G401 (cell line): ENCODE measurements at regions not wholly inside any gene's neighbourhood (a gene's known extent, or its start where the extent isn't known, plus 50 kb on each side); places are given as distances from the start of the nearest gene placed in this dataset.
A peak's percentile ranks its signal among the peaks of the same experiment; 100 is the strongest.
"Not testable (repeated sequence)": the region's sequence is repeated elsewhere in the genome, so short reads cannot be mapped to it uniquely, and the experiment has no call there.

Source experiments
- DNase-seq: peaks from one replicate; pipeline ENCODE4 v3.0.0-alpha.2; 2015; ENCODE audit warnings: low spot score
- in situ Hi-C: cut with HindIII; loops from 2 replicates; pipeline ENCODE4 v1.10.0; 2016; ENCODE audit warnings: low sequenced_read_pairs, mixed read lengths

DNA sequence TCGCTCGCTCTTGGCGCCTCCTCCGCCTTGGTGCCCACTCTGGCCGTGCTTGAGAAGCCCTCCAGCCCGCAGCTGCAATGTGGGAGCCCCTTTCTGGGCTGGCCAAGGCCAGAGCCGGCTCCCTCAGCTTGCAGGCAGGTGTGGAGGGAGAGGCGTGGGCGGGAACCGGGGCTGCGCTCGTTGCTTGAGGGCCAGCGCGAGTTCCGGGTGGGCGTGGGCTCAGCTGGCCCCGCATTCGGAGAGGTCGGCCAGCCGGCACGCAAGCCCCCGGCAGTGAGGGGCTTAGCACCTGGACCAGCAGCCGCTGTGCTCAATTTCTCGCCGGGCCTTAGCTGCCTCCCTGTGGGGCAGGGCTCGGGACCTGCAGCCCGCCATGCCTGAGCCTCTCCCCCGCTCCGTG is 193.6 kb upstream of the ATP10A start:
- DNase-seq, in situ Hi-C loops: not testable (repeated sequence)

DNA sequence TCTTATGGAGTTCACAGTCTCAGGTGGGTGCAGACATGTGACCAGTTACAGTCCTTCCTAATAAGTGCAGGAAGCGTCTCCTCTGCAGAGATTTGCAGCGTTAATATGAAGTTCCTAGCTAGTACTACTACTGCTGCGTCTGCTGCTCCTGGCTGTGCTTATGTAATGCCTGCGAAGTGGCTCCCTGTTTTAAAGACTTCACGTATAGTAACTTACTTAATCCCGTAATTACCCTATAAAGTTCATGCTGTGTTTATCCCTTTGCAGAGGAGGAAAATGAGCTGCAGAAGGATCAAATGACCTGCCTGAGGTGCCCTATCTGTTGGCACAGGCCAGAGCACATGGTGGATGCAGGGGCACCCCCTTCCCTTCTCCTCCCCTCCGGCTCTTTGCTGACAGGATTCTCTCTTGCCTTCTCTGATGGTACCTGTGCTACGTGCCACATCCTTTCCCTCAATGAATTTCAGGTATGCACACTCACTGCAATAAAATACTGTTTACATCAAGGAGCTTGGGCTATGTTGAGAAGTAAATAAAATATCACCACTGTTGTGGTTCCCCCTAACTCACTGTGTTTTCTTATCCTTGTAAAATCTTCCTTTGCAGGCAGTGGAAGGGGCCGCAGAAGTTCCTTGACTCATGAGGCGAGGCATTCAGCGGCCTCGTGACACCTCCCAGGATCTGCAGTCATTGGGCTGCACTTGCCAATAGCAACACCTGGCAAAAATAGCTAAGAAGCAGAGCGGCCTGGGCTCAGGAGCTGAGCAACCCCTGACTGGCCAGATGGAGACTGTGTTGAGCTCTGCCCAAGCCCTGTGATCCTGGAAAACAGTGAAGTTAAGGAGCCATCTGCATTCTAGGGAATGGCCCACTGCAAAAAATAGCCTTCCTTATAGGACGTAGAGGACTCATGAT is 188.9 kb upstream of the ATP10A start:
- peak; percentile 72 for DNase-seq
- in situ Hi-C loops = no loop called here

DNA sequence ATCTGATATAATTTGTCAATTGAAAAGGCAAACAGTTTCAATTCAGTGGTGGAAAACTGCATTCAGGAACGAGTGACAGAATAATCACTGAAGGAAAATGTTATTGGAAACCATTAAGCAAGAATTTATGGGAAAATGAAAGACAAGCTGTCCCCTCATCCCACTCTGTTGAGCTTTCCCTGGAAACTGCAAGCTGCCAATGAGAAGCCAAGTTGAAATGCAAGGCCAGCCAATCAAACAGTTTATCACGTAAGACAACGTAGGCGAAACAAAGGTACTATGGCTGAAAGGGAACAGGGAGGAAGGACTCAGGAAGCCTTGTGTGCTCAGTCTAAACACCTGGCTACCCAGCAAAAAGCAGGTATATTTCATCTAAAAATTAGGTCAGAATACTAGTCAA is 187.9 kb upstream of the ATP10A start:
- peak; percentile 59 for DNase-seq
- in situ Hi-C loops = no loop called here

DNA sequence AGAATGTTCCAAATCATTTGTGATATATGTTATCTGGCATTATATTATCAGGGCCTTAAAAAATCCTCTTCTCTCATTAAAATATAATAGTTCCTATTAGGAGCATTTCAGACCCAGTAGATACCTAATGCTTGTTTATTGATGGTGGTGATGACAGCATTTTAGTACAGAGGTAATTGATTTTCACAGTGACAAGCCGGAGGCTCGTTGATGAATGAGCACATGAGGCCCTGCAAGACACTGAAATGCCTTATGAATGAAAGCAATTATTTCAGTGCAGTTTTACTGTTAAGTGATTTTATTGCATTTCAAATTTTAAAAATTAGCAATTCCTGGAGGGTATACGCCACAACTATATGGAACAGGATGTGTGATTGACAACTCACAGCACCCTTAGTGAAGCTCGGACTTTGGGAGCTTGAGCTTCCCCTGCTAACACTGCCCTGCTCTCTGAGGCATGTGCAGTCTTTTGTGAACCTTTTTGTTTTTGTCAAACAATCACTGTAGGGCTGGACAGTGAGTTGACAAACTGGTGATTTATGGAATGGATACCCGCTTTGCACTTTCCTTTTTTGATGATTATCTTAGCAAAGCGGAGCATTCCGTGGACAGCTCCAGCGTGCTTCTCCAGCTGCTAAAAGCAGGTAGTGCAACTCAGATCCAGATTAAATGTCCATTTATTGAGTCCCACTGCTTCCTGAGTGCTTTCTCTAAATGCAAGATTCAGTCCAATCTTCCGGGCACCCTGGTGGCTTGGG is 187.0 kb upstream of the ATP10A start:
- DNase-seq = peak; percentile 30
- in situ Hi-C loops = no loop called here

DNA sequence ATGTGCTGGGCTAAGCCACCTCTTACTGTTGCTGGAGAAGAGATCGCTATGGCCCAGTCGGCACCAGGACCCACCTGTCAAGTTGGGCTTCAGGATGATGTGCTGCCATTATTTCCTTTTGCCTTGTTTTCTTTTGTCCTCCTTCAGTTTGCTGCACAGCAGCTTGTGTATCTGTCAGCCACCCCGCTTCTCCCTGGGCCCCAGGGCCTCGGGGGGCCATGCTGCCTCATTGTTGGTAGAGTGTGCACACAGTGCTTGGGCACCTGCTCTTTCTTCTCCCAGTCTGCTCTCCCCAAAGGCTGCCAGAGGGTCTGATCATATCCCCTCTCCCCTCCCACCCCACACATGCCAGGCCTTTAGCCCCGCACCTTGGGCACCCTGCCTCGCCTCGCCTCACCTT is 185.5 kb upstream of the ATP10A start:
- in situ Hi-C loops = no loop called here
- DNase-seq = no peak

DNA sequence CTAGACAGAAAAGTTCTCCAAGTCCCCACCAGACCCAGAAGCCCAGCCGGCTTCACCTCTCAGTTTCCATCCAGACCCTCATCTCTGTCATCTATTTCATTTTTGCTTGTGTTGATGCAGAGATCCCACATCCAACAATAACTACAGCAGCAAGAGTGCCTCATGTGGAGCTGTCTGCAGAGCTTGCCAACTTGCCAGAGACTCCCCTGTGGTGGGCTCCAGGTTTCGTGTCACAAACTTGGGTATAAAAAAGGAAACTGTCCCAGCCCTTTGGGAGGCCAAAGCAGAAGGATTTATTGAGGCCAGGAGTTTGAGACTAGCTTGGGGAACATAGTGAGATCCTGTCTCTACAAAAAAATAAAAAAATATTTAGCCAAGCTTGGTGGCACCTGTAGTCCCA is 182.4 kb upstream of the ATP10A start:
- DNase-seq = no peak
- in situ Hi-C loops = no loop called here

DNA sequence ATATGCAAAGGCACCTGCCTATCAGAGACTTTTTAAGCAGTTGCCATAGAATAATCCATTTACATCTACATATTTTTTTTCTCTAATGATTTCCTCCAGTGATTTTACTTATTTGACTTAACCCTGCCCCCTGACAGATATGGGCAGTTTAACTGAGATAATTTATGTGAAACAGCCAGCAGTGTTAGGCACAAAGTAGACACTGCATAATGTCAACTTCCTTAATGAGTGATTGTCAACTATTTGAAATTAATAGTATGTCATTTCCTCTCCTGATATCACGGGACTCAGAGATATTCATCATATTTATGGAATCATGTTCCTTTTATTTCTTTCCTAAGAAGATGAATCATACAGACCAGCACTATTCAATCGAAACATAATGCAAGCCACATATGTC is 179.9 kb upstream of the ATP10A start:
- in situ Hi-C loops = no loop called here
- no peak for DNase-seq

DNA sequence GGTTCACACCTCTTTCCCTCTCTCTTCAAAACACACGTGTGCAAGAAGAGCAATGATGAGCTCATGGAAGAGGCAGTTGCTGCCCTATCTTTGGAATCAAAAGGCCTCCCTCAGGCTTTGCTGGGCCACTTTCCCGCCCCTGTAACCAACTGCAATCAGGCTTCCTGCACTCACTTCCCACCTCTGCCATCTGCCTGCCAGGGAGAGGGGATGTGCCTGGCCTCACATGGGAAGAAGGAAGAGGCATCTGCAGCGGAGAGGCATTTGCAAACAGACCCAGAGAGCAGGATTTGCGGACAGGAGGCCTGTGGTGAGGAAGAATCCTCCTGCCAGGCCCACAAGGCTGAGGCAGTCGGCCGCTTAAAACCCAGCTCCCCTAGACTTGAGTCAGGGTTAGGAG is 175.6 kb upstream of the ATP10A start:
- no peak for DNase-seq
- in situ Hi-C loops = no loop called here

DNA sequence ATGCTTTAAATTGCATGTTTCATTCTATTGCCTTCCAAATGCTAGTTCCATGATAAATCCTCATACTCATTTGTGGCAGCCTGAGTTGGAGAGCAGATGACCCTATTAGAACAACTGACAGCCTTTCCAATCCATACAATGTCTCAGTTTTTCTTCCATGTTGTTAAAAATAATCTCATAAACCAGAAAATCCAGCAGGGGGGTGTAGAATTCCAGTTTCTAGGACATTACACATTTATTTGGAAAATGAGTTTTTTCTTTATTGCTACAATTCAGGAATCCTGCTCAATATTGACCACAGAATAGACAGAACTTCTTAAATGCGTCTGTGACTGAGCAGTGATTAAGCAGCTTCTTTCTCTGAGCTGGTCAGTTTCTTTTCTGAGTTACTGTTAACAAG is 174.2 kb upstream of the ATP10A start:
- no peak for DNase-seq
- in situ Hi-C loops = no loop called here

DNA sequence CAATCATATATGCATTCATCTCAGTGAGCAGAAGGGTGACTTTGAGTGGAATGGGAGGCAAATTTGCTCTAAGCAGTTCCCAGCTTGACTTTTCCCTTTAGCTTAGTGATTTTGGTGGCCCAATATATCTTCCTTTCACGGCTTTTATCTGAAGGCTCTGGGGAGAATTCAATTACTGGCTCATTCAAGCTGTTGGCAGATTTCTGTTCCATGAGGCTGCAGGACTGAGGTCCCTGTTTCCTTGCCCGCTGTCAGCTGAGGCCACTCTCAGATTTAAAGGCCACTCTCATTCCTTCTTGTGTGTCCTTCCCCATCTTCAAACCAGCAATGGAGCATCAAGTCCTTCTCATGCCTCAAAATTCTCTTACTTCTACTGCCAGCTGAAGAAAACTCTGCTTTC is 170.4 kb upstream of the ATP10A start:
- DNase-seq = no peak
- in situ Hi-C loops = no loop called here

DNA sequence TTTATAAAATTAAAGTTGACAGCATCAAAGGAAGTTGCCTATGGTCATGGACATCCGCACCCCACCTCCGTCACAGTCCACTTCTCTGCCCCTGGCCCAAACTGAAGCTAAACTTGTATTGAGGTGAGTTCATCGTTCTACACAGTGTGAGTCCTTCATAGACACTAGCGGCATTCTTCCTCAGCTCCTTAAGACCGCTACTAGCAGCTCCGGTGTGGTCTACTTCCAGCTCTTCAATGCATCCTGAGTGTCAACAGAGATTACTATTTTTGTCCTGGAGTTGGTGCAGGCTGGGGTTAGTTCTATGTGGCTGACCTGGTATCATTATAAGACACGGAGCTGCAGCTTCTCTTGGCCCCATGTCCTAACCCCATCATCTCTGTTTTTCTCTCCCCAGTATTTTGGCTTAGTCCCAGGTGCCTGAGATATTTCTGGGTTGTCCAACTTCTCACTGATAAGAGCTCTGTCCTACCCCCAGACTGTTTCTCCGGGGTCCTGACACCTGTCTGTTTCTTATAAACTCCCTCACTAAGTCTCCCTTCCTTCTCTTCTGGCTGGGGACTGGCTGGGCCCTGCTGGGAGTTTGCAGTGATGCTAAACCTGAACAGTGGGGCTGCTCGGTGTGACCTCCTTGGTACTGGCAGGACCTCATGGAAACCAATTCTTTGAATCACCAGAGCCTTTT is 169.2 kb upstream of the ATP10A start:
- no peak for DNase-seq
- in situ Hi-C loops = no loop called here

DNA sequence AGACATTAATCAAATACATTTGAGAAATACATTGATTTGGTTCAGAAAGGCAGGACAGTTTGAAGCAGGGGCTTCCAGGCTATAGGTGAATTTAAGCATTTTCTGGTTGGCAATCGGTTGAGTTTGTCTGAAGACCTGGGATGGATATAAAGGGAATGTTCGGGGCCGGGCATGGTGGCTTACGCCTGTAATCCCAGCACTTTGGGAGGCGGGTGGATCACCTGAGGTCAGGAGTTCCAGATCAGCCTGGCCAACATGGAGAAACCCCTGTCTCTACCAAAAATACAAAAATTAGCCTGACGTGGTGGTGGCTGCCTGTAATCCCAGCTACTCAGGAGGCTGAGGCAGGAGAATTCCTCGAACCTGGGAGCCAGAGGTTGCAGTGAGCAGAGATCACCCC is 166.5 kb upstream of the ATP10A start:
- in situ Hi-C loops, DNase-seq: not testable (repeated sequence)

DNA sequence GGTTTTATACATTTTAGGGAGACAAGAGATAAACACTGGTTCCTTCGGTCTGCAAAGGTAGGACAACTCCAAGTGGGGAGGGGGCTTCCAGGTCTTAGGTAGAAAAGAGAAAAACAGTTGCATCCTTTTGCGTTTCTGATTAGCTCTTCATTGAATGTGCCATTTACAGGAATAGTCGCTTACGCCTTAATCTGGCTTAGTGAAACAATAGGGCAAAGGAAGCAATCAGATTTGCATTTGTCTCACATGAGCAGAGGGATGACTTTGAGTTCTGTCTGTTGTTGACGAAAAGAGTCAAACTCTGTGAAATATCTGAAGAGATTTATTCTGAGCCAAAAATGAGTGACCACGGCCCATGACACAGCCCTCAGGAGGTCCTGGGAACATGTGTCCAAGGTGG is 166.0 kb upstream of the ATP10A start:
- no peak for DNase-seq
- in situ Hi-C loops = no loop called here

DNA sequence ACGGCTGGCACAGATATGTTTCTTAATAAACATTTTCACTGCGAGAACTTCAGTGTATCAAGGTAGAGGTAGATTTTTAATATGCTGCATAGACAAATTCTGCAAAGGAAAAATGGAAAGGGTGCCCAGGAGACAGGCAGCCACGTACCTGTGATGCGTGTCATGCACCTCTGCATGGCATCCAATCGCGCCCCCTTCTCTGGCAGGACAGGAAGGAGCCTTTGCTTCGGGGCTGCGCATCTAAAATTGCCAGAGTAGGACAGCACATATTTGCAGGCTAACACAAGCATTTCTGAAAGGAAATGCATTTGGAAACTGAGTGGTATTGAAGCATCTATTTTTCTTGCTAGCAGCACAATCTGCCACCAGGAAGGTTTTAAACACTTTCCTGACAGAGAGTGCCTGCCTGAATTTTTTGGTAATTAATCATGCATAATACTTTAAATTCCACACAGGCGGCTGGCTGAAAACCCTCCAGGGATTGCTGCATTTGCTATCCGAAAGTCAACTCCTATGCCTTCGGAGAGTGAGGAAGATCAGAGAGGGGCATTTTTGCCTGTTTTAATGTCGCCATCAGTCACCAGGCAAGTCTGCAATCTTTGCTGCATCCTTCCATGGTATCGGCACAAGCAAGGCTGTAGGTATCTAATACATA is 165.1 kb upstream of the ATP10A start:
- DNase-seq = no peak
- in situ Hi-C loops = no loop called here

DNA sequence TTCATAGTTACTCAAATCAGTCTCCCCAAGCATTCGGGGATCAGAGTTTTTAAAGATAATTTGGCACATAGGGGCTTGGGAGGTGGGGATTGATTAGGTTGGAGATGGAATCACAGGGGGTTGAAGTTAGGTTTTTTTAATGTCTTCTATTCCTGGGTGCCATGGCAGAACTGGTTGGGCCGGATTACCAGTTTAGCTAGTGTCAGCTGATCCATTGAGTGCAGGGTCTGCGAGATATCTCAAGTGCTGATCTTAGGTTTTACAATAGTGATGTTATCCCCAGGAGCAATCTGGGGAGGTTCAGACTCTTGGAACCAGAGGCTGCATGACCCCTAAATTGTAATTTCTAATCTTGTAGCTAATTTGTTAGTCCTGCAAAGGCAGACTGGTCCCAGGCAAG is 163.5 kb upstream of the ATP10A start:
- in situ Hi-C loops, DNase-seq: not testable (repeated sequence)

DNA sequence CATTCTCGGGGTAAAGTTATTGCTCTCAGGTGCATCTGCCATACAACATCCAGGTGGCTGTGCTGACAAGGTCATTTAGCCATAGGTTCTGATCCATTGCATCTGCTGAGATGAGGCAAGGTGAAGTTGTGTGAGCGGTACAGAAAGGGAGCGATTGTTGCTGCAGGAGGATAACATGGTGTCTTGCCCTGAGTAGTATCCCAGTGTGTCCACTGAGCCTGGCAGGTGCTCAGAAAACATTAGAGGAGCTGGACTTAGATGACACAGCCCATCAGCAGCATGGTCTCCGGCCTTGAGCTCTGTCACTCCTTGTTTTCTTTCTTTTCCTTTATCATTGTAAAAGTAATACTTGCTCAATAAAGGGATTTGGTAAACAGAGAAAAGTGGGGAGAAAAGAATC is 161.1 kb upstream of the ATP10A start:
- DNase-seq = no peak
- in situ Hi-C loops = no loop called here

DNA sequence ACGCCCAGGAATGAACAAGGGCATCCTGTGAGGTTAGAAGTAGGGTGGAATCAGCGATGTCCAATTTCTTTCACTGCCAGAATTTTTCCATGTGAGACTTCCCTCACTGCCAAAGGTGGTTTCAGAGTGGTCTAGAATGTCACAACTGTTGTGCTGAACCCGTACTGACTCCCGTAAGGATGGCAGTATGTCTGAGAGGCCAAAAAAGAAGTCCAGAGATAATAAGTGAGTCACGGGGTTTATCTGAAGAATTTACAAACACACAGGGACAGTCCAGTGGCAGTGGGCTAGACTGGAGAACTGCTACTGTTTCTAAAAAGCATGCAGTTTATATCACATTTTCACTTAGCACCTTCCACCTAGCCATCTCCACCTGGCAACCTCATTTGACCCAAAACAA is 160.6 kb upstream of the ATP10A start:
- in situ Hi-C loops = no loop called here
- no peak for DNase-seq

DNA sequence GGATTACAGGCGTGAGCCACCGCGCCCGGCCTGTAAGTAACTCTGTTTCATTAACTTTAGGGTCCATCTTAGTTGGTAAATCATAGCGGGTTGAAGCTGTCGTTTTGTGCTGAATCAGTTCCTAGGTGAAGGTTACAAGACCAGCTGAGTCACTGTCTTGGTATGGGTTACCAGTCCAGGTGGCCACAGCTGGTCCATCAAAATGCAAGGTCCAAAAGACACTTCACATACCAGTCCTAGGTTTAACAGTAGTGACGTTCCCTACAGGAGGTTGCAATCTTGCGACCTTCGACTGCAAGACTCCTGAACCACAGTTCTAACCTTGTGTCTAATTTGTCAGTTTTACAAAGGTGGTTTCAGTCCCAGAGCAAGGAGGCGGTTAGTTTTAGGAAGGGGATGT is 160.1 kb upstream of the ATP10A start:
- in situ Hi-C loops = no loop called here
- DNase-seq = no peak

DNA sequence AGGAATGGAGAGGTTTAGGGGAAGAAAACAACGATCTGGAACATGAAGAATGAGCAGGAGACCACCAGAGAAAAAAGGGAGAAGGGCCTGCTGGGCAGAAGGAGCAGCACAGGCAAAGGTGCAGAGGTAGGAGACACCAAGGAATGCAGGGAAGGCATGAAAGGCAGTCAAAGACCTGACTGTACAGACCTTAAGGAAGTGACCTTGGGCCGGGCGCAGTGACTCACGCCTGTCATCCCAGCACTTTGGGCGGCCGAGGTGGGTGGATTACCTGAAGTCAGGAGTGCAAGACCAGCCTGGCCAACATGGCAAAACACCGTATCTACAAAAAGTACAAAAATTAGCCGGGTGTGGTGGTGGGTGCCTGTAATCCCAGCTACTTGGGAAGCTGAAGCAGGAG is 157.7 kb upstream of the ATP10A start:
- no peak for DNase-seq
- in situ Hi-C loops = no loop called here

DNA sequence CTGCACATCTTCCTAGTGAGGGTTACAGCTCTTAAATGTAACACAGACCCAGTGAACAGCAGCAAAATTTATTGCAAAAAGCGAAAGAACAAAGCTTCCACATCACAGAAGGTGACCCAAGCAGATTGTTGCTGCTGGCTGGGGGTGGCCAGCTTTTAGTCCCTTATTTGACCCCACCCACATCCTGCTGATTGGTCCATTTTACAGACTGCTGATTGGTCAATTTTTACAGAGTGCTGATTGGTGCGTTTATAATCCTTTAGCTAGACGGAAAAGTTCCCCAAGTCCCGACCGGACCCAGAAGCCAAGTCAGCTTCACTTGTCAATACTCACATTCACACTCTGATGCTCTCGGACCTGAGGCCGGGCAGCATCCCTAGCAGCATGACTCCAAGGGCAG is 154.5 kb upstream of the ATP10A start:
- DNase-seq = no peak
- in situ Hi-C loops = no loop called here
